ENCODE measurements at regions not wholly inside any gene's neighbourhood (a gene's known extent, or its start where the extent isn't known, plus 50 kb on each side); places are given as distances from the start of the nearest gene placed in this dataset.

DNA sequence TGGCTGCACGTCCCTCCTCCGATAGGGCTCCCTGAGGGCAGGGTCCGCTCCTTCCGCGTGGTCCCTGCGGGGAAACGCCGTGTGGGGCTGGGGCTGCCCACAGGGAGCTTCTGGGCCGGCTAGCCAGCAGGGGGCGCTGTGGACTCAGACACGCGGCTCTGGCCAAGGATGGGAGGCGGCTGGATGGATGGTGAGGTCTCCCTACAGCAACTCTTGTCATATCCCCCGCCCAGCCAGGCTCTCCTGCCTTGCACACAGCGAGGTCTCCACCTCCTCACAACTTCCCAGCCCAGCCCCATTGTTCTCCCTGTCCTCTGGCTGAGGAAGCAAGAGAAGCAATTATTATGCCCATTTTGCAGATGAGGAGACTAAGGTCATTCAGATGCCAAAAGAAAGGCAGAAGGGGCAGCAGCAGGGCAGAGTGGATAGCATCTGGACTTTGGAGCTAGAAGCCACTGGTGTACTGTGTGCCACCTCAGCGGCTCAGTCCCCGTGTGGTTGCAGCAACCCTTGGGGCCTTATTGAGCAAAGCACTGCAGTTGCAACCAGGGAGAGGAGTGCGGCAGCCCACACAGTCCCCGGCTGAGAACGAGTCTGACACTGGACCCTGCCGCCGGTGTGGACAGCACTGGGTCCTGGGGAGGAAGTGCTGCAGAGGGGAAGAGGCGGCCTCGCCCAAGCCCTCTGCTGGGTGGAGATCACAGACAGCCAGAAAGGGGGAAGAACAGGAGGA is 99.0 kb downstream of the ZFP36L2 start:
- ChIA-PET POLR2A (ENCODE audit: low non-redundant PET) (no interaction called here), CTCF (interaction anchor here (0.9 to 1.0 kb wide), 3 partner anchors 13 to 23 kb away, joined by 3 to 5 read pairs (median 4); no protein-coding TSS in a partner anchor)
- no peaks in the 10 kb centered on the region for H3K36me3 ChIP-seq (ENCODE audit: insufficient read depth, low read length, poor library complexity, severe bottlenecking)
- peak; percentile 68 for DNase-seq (ENCODE audit: low spot score)
- TF ChIP-seq EZH2 (IDR thresholded peaks at IDR 0.05; ENCODE audit: borderline replicate concordance, low read depth, low read length, poor library complexity, severe bottlenecking): no peak
- TF ChIP-seq, protein P1, sequence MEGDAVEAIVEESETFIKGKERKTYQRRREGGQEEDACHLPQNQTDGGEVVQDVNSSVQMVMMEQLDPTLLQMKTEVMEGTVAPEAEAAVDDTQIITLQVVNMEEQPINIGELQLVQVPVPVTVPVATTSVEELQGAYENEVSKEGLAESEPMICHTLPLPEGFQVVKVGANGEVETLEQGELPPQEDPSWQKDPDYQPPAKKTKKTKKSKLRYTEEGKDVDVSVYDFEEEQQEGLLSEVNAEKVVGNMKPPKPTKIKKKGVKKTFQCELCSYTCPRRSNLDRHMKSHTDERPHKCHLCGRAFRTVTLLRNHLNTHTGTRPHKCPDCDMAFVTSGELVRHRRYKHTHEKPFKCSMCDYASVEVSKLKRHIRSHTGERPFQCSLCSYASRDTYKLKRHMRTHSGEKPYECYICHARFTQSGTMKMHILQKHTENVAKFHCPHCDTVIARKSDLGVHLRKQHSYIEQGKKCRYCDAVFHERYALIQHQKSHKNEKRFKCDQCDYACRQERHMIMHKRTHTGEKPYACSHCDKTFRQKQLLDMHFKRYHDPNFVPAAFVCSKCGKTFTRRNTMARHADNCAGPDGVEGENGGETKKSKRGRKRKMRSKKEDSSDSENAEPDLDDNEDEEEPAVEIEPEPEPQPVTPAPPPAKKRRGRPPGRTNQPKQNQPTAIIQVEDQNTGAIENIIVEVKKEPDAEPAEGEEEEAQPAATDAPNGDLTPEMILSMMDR (conservative IDR thresholded peaks at IDR 0.05; ENCODE audit: low read depth, low read length): peak; percentile 82
- H3K4me1 ChIP-seq (ENCODE audit: insufficient read depth, low read length, poor library complexity, severe bottlenecking): no peaks in the 10 kb centered on the region
- H3K27ac ChIP-seq (ENCODE audit: low read depth, low read length, poor library complexity, severe bottlenecking): no peak overlapping the region
- H3K4me3 ChIP-seq (ENCODE audit: low read depth, low read length, poor library complexity, severe bottlenecking): no peak overlapping the region
- intact Hi-C loops (cut with micrococcal nuclease; ENCODE audit: unreplicated experiment): loop anchor here (1.0 to 10.0 kb wide), 3 partner anchors 101 to 357 kb away; no protein-coding TSS in a partner anchor
- BruUV-seq (replicated peaks): no TSS peak
- no peaks in the 10 kb centered on the region for H3K27me3 ChIP-seq (replicated peaks; ENCODE audit: insufficient read depth, low read depth, low read length, poor library complexity)
- H3K9me3 ChIP-seq (ENCODE audit: low read depth, low read length, poor library complexity, severe bottlenecking): no peaks in the 10 kb centered on the region

DNA sequence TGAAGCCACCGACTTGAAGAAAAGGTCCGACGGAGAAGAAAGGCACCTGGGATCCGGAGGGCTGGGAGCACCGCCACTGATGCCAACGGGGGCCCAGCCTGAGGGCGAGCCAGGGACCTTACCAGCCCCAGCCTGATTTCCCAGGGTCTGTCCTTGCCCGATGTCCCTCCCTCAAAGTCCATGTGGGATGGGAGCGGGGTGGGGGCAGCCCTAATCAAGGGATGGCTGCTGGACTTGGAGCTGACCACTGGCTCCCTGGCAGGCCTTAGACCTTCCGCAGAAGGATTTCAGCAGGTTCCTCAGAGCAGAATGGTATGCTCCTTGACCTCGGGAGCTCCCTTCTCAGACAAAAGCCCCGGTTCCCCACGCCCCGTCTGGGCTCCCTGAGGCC is 99.6 kb downstream of the ZFP36L2 start:
- no peak for DNase-seq (ENCODE audit: low spot score)
- ChIA-PET CTCF (interaction anchor here (0.9 to 1.0 kb wide), 3 partner anchors 13 to 22 kb away, joined by 3 to 5 read pairs (median 4); no protein-coding TSS in a partner anchor), POLR2A (ENCODE audit: low non-redundant PET) (no interaction called here)
- H3K4me1 ChIP-seq (ENCODE audit: insufficient read depth, low read length, poor library complexity, severe bottlenecking): no peaks in the 10 kb centered on the region
- no peak overlapping the region for H3K27ac ChIP-seq (ENCODE audit: low read depth, low read length, poor library complexity, severe bottlenecking)
- no peak overlapping the region for H3K4me3 ChIP-seq (ENCODE audit: low read depth, low read length, poor library complexity, severe bottlenecking)
- no peak for TF ChIP-seq EZH2 (IDR thresholded peaks at IDR 0.05; ENCODE audit: borderline replicate concordance, low read depth, low read length, poor library complexity, severe bottlenecking)
- TF ChIP-seq, protein P1 (conservative IDR thresholded peaks at IDR 0.05; ENCODE audit: low read depth, low read length): no peak
- no peaks in the 10 kb centered on the region for H3K27me3 ChIP-seq (replicated peaks; ENCODE audit: insufficient read depth, low read depth, low read length, poor library complexity)
- H3K36me3 ChIP-seq (ENCODE audit: insufficient read depth, low read length, poor library complexity, severe bottlenecking): no peaks in the 10 kb centered on the region
- no peaks in the 10 kb centered on the region for H3K9me3 ChIP-seq (ENCODE audit: low read depth, low read length, poor library complexity, severe bottlenecking)
- intact Hi-C loops (cut with micrococcal nuclease; ENCODE audit: unreplicated experiment): loop anchor here (1.0 to 10.0 kb wide), 3 partner anchors 102 to 357 kb away; no protein-coding TSS in a partner anchor
- BruUV-seq (replicated peaks): no TSS peak

DNA sequence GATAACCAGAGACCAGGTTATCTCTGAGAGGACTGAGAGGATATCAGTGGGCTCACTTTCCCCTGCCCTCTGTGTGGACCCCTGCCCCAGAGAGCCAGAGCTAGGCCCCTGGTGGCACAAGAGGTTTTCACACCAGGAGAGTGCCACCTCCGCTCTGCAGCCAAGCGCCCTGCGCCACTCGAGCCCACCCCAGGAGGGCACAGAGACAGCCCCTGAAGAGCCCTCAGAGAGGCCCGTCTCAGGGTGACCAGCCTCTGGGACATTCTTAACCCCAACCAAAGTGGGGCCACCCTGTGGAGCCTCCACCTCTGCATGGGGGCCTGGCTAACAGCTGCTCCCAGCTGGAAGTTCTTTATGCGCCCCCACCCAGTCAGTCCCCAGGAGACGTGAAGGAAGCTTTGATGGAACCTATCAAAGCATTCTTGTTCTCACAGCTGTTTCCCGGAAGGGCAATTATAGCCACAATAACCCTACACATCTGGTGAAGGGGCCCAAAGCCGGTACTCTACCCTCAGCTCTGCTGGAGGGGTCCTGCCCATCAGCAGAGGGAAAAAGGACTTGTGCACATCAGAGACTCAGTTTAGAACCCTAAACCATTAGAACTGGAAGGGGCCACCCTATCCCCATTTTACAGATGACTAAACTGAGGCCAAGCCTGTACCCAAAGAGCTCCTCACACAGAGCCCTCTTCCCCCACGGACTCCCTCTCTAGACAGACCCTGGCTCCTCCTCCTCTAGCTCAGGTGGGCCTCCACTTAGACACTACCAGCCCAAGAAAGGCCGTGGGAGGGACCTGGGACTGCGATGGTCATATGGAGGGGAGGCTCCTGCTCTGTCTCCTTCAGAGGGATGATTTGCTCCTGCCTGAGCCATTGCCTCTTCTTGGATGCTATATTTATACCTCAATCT is 101.1 kb downstream of the ZFP36L2 start:
- no TSS peak for BruUV-seq (replicated peaks)
- H3K9me3 ChIP-seq (ENCODE audit: low read depth, low read length, poor library complexity, severe bottlenecking): no peaks in the 10 kb centered on the region
- POLR2A ChIA-PET (ENCODE audit: low non-redundant PET): interaction anchor here (0.6 kb wide), 1 partner anchor 95 kb away, joined by 5 read pairs; no protein-coding TSS in a partner anchor
- peak; percentile 44 for DNase-seq (ENCODE audit: low spot score)
- H3K4me3 ChIP-seq (ENCODE audit: low read depth, low read length, poor library complexity, severe bottlenecking): no peak overlapping the region
- TF ChIP-seq, protein P1 (conservative IDR thresholded peaks at IDR 0.05; ENCODE audit: low read depth, low read length): no peak
- no peak for TF ChIP-seq EZH2 (IDR thresholded peaks at IDR 0.05; ENCODE audit: borderline replicate concordance, low read depth, low read length, poor library complexity, severe bottlenecking)
- H3K4me1 ChIP-seq (ENCODE audit: insufficient read depth, low read length, poor library complexity, severe bottlenecking): no peaks in the 10 kb centered on the region
- H3K27me3 ChIP-seq (replicated peaks; ENCODE audit: insufficient read depth, low read depth, low read length, poor library complexity): no peaks in the 10 kb centered on the region
- intact Hi-C loops (cut with micrococcal nuclease; ENCODE audit: unreplicated experiment): loop anchor here (10.0 kb wide), 1 partner anchor 151 kb away; no protein-coding TSS in a partner anchor
- H3K27ac ChIP-seq (ENCODE audit: low read depth, low read length, poor library complexity, severe bottlenecking): no peak overlapping the region
- CTCF ChIA-PET: no interaction called here
- H3K36me3 ChIP-seq (ENCODE audit: insufficient read depth, low read length, poor library complexity, severe bottlenecking): no peaks in the 10 kb centered on the region
